BJ (cell line): ENCODE measurements at regions not wholly inside any gene's neighbourhood (a gene's known extent, or its start where the extent isn't known, plus 50 kb on each side); places are given as distances from the start of the nearest gene placed in this dataset.

Experiments used
- CTCF ChIA-PET: fragments of 350-600 bp; formaldehyde crosslinking; extraction: SDS; loops from one replicate; lab custom pipeline; 2021; ENCODE audit warnings: antibody characterized with exemption, inconsistent platforms; lab: Yijun Ruan, JAX
- POLR2A ChIA-PET: fragments of 300-600 bp; sonication (Branson Sonifier 250); formaldehyde crosslinking; extraction: SDS; loops from one replicate; lab custom pipeline; 2021; ENCODE audit warnings: antibody characterized with exemption; lab: Charles Lee
- DNase-seq: peaks from one replicate; pipeline ENCODE4 v3.0.0-alpha.2; 2011; ENCODE audit warnings: low read depth
- H3K27me3 ChIP-seq: 2 replicates; pipeline ENCODE4 v1.6.0; 2011; ENCODE audit warnings: low read length; ENCODE audit not compliant: control insufficient read depth, insufficient read depth
- H3K36me3 ChIP-seq: 2 replicates; pipeline ENCODE4 v1.5.1; 2011; ENCODE audit warnings: low read length; ENCODE audit not compliant: control insufficient read depth, insufficient read depth
- H3K4me3 ChIP-seq: 2 replicates; pipeline ENCODE4 v1.5.1; 2011; ENCODE audit warnings: low read depth, mild to moderate bottlenecking, control low read depth, low read length
- CTCF ChIP-seq: IDR thresholded peaks from 2 replicates; pipeline ENCODE4 v1.5.1; 2011; ENCODE audit warnings: low read depth, mild to moderate bottlenecking, control low read depth, inconsistent platforms, low read length, moderate library complexity; ENCODE audit not compliant: insufficient read depth

GRCh38 chr11:92109466-92109865 lies 115.2 kb upstream of the FAT3 start:
- no peak overlapping the region for H3K4me3 ChIP-seq
- H3K36me3 ChIP-seq: no peaks in the 10 kb centered on the region
- ChIA-PET CTCF (no interaction called here), POLR2A (no interaction called here)
- no peak for TF ChIP-seq CTCF
- no peaks in the 10 kb centered on the region for H3K27me3 ChIP-seq
- DNase-seq: no peak

- H3K27me3 ChIP-seq: no peaks in the 10 kb centered on the region
- ChIA-PET POLR2A (no interaction called here), CTCF (no interaction called here)
- no peak for TF ChIP-seq CTCF
- no peak for DNase-seq
- H3K4me3 ChIP-seq: no peak overlapping the region
- no peaks in the 10 kb centered on the region for H3K36me3 ChIP-seq
These were observed 117.3 kb upstream of the FAT3 start for GRCh38 chr11:92107331-92107730.

- no peaks in the 10 kb centered on the region for H3K27me3 ChIP-seq
- DNase-seq: no peak
- TF ChIP-seq CTCF: no peak
- H3K36me3 ChIP-seq: no peaks in the 10 kb centered on the region
- no peak overlapping the region for H3K4me3 ChIP-seq
- POLR2A ChIA-PET: no interaction called here
- CTCF ChIA-PET: no interaction called here
These were observed 120.3 kb upstream of the FAT3 start for GRCh38 chr11:92104349-92104748.

- Histone ChIP-seq H3K36me3 (no peaks in the 10 kb centered on the region), H3K4me3 (no peak overlapping the region), H3K27me3 (no peaks in the 10 kb centered on the region)
- ChIA-PET POLR2A (no interaction called here), CTCF (interaction anchor here (1.3 kb wide), 1 partner anchor 9 kb away, joined by 5 read pairs; no protein-coding TSS in a partner anchor)
- DNase-seq: no peak
- no peak for TF ChIP-seq CTCF
These were observed 122.7 kb upstream of the FAT3 start for GRCh38 chr11:92101920-92102319.

GRCh38 chr11:92099183-92099582 lies 125.4 kb upstream of the FAT3 start:
- no peak for DNase-seq
- H3K4me3 ChIP-seq: no peak overlapping the region
- TF ChIP-seq CTCF: no peak
- H3K36me3 ChIP-seq: no peaks in the 10 kb centered on the region
- POLR2A ChIA-PET: no interaction called here
- CTCF ChIA-PET: no interaction called here
- H3K27me3 ChIP-seq: no peaks in the 10 kb centered on the region
